NK-92 treated with Interleukin-12 subunit alpha and Interleukin-12 subunit beta, amount 100 ng/mL, for 24 hours (cell line): ENCODE measurements at regions not wholly inside any gene's neighbourhood (a gene's known extent, or its start where the extent isn't known, plus 50 kb on each side); places are given as distances from the start of the nearest gene placed in this dataset.
"Not testable (repeated sequence)": the region's sequence is repeated elsewhere in the genome, so short reads cannot be mapped to it uniquely, and the experiment has no call there.

ENCODE experiments used
- DNase-seq: peaks from one replicate; lab custom pipeline; 2025; lab: John Stamatoyannopoulos, UW

DNA sequence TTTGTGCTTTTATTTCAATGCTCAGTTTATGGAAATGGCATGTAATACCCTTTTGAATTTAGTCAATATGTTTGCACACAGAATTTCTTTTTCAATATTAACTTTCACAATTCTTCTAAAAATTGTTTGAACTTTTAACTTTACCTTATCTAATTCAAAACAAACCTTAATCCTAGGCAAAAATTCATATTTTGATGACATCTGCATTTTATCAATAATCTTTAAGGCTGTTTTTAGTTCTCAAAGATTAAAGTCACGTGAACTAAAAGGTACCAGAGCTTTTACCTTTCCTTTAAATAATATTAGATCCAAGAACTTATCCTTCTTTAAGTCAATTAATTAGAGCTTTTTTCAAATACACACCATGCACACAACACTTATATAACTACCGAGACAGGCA, 218.9 kb upstream of the NCAM2 start:
- DNase-seq, result no peak

DNA sequence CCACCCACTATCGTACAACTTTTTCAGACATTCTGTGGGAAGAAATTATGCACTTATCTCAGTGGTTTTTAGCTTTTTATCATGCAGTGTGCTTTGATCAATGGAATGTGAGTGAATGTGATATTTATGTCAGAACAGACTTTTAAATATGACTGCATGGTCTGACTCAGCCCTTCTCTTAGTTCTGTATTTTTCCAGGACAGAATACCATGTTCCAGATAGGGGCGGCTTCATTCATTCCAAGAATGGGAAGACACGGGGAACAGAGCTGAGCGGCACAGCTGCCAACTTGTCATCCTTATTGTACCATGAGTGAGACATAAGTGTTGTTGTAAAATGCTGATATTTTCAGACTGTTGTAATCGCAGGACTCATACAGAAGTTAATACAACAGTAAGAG, 214.6 kb upstream of the NCAM2 start:
- no peak for DNase-seq

GRCh38 chr21:20789729-20790500, 208.3 kb upstream of the NCAM2 start:
- no peak for DNase-seq

GRCh38 chr21:20800106-20800505, 198.1 kb upstream of the NCAM2 start:
- DNase-seq, result no peak

DNA sequence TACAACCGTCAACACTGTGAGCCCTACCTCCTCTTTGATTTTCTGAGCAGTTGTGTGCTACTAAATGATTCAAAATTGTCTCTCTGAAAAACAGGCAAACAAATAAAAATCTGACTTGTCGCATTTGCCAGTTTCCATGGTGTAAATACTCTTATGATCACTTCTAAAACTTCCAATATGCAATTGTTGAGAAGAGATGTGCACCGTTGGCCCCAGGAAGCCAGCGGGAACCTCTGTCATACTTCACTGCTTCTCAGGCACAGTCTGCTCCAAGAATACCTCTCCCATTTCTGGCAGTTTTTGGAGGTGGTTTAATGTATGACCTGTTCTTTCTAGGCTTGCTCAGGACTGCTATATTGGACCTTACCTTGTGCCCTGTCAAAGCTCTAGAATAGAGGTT, 196.0 kb upstream of the NCAM2 start:
- DNase-seq, result no peak

DNA sequence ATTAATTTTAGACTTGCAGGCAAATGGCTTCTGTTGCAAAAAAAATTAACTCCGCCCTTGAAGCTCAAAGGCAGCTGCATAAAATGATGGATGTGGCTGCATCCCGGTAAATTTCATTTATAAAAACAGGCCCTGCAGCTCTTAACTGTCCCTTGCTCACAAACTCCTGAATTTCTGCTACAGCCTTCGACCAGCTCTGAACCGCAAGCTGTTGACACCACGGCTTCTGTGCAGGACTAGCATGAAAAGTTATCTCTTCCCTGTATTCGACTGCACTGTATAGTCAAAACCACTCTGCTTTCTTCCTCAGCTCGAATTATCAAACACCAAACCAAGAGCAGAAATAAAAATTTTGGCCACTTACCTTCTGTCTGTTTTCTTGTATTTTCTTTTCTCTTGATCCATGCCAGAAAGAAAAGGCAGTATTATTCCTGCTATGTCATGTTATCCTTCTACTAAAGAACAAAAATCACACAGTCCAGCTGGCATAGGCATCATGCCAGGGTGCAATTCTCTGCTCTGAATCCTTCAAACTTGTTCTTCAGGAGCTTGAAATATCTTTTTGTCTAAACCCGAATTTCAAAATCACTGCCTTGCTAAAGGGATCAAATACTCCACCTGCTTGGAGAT, 195.5 kb upstream of the NCAM2 start:
- no peak for DNase-seq

GRCh38 chr21:20811702-20812101, 186.5 kb upstream of the NCAM2 start:
- no peak for DNase-seq

- no peak for DNase-seq
Measured at GRCh38 chr21:20814090-20814489, 184.1 kb upstream of the NCAM2 start.

- no peak for DNase-seq
Measured at GRCh38 chr21:20822666-20823065, 175.5 kb upstream of the NCAM2 start.

DNA sequence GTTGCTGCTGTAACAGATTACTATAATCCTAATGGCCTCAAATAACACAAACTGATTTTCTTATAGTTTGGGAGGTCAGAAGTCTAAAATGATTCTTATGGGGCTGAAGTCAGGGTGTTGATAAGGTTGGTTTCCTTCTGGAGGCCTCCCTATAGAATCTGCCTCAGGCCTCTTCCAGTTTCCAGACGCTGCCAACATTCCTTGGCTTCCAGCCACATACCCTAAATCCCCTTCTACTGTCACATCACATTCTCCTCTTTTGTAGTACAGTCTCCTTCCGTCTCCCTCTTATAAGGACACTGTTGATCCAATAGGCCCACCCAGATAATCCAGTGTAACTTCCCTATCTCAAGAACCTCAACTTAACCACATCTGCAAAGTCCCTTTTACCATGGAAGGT, 145.3 kb upstream of the NCAM2 start:
- no peak for DNase-seq

- DNase-seq, result no peak
Measured at GRCh38 chr21:20856926-20857325, 141.3 kb upstream of the NCAM2 start.

GRCh38 chr21:20874202-20874601, 124.0 kb upstream of the NCAM2 start:
- DNase-seq, result no peak

DNA sequence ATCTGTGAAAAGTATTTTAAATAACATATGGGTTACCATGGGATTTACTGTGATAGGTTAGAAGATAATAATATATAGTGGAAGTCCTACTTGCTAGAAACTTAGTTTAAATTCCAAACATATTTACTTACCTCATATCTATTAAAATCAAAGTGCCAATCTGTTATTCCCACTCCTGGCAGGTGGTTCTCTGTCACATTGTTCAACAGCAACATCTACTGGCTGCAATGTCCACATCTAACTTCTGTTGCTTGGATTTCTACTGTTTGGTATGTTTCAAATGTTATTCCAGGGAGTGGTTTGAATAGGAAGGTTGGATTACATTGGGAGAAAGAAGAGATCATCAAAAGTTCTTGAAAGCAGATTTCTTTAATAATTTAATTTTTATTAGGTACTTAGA, 122.5 kb upstream of the NCAM2 start:
- DNase-seq, result no peak

GRCh38 chr21:20877976-20878375, 120.2 kb upstream of the NCAM2 start:
- no peak for DNase-seq

- no peak for DNase-seq
Measured at GRCh38 chr21:20882462-20883407, 115.5 kb upstream of the NCAM2 start.

GRCh38 chr21:20883408-20883800, 114.8 kb upstream of the NCAM2 start:
- DNase-seq, result no peak

DNA sequence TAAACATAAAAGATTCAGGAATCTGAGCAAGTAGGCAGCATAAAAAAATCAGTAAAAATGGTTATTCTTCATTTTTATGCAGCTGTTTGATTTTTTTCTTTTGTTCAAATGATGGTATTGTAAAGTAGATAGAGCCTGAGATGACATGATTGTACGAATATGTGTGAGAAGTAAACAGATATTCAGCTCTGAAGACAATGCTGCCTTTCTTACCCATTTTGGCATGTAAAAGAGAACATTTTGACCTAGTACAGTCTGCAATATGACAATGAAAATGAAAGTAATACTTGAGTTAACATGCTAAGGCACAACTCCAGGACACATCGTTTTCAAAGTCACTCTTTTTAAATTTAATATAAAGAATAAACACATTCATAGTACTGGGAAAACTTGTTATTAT, 95.7 kb upstream of the NCAM2 start:
- no peak for DNase-seq

DNA sequence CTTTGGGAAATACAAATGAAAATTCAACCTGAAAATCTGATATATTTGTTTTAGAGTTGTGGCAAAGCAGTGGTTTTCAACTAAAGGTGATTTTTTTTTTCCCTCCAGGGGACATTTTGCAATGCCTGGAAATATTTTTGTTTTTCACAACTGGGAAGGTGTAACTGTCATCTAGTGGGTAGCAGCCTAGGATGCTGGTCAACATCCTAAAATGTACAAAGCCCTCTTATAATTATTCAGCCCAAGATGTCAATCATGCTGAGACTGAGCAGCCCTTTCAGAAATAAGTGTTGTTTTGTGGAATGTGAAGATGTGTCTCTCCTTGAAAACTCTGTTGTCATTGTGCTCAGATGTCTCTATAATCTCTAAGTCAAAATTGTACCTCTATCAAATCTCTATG, 95.2 kb upstream of the NCAM2 start:
- no peak for DNase-seq

- not testable (repeated sequence) for DNase-seq
Measured at GRCh38 chr21:20927555-20927954, 70.7 kb upstream of the NCAM2 start.

DNA sequence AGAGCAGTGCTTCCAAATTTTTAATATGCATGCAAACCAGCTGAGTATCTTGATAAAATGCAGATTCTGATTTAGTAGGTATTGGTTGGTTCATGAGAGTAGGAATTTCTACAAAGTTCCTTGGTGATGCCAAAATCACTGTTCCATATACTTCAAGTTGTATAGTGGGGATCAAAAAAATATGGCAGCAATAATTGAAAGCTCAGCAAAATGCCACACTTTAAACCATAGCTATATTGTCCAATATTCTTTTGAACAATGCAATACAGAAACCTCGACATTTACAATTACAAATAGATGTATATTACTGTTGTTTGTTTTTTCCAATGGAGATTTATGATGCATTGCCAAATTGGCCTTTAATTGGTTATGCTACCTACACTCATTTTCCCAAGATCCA, 55.7 kb upstream of the NCAM2 start:
- DNase-seq, result no peak

DNA sequence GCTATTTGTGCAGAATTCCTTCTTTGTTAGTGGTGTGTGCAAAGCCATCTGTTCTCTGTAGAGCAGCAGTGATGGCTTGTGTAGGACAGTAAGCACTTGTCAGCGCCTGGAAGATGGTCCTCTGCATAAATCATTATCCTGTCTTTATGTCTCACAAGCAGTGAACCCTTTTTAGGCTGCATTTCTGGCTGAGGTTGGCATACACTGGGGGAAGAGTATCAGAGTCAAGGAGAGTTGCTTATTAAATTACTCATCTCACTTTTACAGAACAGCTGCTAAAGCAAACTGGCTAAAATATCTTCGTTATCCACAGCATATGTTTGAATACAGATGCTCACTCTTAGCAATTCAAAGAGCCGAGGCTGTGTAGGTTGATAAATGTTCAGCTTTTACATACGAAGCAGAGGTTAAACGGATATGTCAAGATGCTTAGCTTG, 54.6 kb upstream of the NCAM2 start:
- DNase-seq, result no peak

DNA sequence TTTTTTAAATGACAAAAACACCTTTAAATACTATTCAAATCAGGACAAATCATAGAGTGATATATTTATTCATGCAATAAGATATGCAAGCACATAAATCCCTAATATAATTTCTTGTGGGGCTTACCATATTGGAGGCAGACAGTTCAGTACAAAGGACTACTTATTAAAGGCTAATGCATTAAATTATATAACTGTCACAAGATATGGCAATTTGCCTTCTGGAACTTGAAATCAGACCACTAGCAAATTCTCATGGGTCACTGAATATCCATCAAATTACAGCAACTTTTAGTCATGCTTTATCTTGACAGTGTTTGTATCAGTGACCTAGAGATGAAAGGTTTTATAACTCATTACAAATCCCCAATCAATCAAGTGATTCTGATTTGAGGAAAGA, 54.1 kb upstream of the NCAM2 start:
- DNase-seq, result no peak

- DNase-seq, result no peak
Measured at GRCh38 chr21:20946701-20947100, 51.5 kb upstream of the NCAM2 start.
